ENCODE measurements at regions not wholly inside any gene's neighbourhood (a gene's known extent, or its start where the extent isn't known, plus 50 kb on each side); places are given as distances from the start of the nearest gene placed in this dataset.
"Not testable (repeated sequence)": the region's sequence is repeated elsewhere in the genome, so short reads cannot be mapped to it uniquely, and the experiment has no call there.

DNA sequence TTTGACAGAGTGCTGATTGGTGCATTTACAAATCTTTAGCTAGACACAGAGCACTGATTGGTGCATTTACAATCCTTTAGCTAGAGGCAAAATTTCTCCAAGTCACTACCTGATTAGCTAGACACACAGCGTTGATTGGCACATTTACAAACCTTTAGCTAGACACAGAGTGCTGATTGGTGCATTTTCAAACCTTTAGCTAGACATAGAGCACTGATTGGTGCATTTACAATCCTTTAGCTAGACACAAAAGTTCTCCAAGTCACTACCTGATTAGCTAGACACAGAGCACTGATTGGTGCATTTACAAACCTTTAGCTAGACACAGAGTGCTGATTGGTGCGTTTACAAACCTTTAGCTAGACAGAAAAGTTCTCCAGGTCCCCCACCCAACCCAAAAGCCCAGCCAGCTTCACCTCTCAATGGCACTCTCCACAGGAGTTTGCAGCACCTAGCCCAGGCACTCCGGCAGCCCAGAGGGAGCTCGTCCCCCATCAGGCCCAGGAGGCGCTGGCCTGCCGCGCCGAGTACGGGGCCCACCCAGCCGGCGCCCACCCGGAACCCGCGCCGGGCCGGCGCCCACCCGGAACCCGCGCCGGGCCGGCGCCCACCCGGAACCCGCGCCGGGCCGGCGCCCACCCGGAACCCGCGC, 241.8 kb downstream of the ASXL3 start:
- not testable (repeated sequence) for DNase-seq

DNA sequence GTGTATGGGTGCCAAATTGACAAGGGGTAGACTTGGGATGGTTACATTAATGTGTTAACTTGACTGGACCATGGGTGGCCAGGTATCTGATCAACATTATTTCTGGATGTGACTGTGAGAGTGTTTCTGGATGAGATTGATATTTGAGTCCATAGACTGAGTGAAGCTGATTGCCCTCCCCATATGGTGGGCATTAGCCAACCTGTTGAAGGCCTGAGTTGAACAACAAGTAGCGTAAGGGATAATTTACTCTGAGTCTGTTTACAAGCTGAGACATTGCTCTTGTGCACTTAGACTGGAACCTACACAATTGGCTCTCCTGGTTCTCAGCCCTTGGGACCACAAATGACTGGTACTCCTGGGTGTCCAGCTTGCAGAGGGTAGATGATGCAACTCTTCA, 240.1 kb downstream of the ASXL3 start:
- no peak for DNase-seq

DNA sequence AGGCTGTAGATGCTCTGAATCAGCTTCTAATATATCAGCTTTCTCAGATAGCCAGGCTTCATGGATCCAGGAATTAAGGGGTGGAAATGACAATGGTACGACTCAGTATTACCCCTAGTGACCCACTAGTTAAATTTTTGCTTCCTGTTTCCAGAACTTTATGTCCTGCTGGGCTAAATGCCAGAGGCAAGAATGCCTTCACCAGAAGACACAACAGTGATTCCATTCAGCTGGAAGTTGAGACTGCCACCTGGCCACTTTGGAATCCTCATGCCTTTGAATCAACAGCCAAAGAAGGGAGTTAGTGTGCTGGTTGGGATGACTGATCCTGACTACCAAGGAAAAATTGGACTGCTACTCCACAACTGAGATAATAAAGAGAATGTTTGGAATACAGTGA, 239.1 kb downstream of the ASXL3 start:
- DNase-seq, result no peak

DNA sequence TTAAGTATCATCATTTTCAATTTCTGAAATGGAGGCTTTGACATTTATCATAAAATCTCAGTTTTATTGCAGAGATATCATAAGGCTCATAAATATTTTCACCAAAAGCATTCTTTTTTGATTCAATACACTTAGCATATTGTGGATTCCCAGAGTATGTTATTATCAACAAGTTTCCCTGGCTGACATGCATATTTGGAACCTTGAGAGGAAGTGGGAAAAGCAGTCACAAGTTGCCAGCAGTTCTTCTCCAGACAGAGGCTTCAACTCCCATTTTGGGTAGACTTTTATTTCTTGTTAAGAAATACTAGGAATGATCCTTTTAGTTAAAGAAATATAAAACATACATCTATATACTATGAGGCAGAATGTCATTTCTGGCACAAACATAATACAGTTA, 236.5 kb downstream of the ASXL3 start:
- no peak for DNase-seq

DNA sequence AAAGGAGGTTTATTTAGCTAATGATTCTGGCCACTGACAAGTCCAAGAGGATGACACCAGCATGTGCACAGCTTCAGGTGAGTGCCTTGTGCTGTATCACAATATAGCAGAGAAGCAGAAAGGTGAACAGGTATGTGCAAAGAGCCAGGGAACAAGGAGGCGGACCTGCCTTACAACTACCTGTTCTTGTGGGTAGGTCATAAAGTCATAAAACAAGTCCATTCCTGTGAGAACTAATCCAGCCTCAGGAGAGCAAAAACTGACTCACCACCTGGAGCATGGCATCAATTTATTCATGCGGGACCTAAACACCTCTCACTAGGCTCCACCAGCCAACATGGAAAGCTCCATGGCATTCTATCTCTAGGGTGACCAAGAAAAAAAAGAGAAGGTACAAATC, 234.2 kb downstream of the ASXL3 start:
- DNase-seq, result no peak

DNA sequence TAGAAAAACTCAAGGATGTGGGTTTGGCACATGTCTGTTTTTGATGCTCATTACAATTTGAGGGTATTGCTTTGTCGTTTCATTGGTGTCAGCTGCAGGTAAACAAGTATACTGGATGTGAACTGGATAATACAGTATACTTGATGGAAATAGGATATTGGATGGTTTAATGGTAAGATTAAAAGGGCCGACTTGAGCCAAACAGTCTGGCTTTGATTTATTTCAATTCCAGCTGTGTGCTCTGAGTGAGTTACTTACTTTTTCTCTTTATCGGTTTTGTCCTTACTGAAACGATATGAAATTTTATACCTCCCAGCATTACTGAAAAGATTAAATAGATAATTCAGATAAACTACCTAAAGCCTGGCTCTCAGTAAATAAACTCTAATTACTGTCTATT, 227.6 kb downstream of the ASXL3 start:
- no peak for DNase-seq

DNA sequence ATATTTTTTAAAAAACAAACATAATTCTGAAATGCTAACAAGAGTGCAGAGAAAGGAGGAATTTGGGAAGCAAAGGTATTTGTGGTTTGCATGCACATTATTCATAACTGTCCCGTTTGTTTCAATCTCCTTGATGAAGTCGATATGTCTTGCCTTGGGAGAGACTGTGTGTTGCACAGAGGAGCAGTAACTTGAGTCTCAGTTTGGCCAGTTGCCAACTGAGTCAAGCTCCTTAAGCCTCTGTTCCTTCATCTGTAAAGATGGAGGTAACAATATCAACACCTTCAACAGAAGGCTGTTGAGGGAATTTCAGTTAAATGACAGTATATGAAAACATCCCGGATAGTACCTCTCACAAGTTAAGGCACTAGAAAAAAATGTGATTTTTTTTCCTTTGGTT, 226.2 kb downstream of the ASXL3 start:
- no peak for DNase-seq

DNA sequence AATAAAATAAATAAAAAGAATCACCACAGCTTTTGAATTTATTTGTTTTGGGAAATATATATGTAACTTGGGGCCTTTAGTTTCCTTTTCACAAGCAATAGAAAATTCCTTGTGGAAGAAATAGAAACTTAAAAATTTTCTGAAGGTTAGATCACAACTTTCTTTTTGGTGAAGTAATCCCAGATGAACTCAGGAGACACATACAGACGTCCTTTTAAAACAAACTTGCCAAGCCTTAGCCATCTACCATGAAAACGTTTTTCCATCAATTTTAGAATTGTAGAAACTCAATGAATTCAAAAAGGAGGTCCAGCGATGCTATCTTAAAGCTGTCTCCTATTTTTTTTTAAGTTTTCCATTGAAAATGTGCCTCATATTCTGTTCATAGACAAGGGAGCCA, 225.6 kb downstream of the ASXL3 start:
- DNase-seq, result no peak

DNA sequence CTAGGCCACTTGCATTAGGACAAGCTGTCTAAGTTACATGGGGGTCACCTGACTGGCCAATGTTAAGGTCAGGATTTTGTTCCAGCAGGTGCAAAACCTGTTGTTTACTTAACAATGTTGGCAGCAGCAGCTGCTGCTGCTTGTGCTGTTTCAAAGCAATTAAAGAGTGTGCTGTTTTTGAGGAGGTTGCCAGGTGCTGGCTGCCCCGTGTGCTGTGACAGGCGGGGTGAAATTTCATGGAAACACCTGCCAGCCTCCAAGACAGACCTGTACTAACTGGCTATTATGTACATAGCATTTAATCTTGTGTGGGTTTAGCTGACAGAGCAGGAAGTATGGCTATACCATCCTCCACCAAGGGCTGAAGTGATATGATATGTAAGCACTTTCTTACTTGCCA, 224.9 kb downstream of the ASXL3 start:
- no peak for DNase-seq

Measured in amygdala (tissue), 56 donors.